ENCODE measurements at regions not wholly inside any gene's neighbourhood (a gene's known extent, or its start where the extent isn't known, plus 50 kb on each side); places are given as distances from the start of the nearest gene placed in this dataset.

DNA sequence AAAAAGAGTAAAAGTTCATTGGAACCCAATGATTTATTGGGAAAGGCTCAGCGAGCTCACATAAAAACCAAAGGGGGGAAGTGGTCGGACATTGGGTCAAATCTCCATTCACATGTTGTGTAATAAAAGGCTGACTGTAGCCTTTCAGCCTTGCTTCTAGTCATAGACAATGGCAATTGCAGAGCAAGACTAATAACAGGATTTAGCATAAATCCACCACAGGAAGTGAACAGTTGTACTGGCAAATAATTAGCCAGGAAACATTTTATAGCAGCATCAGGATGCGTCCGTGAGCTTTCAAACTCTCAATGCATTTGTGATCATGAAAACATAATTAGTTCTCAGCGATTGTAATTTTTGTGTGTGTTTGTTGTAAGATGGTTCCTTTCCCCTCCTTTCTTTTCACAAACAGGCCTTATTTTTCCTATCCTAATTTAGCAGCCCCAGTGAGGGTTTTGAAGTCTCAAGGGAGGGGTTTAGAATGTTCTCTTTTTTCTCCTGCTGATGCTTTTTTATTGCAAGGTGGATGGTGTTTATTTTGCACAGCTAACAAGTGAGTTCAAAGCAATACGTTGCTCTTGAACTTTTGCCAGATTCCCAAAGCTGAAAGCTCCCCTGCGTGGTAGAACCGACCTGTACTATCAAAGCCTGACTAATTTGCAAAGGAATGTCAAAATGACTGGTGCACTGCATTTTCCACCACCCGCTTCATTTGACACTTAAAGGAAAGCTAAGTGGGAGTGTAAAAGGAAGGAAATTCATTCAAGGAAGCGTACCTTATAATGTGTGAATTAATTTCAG is 105.6 kb downstream of the SPRY2 start:
- DNase-seq, result no peak

DNA sequence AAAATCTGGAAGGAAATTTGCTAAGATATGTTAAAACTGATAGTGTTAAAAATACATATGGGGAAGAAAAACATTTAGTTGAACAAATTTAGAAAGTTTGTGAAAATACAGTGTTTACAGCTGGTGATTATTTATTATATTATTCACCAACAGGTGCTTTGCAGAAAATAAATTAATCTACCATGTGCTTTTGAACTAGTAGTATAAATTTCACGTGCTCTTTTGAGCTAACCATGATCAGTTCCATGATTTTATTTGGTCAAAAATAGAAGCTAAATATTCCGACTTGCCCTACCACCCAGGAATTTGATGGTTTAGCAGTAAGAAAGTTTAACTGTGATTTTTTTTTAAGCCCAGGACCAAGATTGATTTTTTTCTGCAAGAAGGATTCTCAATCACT is 113.3 kb downstream of the SPRY2 start:
- DNase-seq, result no peak

DNA sequence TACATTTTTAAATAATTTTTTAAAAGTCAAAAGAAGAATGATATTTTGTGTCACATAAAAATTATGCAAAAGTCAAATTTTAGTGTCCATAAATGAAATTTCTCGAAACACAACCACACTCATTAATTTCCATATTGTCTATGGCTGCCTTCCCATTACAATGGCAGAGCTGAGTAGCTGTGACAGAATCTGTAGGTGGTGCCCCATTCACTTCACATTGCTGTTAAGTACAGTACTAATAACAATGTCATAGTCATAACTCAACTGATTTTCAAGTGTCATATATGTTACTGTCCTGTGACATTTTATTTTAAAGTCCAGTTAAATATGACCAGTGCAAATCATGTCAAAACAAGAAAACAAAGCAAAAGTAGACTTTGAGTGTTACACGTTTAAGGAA is 114.3 kb downstream of the SPRY2 start:
- no peak for DNase-seq

DNA sequence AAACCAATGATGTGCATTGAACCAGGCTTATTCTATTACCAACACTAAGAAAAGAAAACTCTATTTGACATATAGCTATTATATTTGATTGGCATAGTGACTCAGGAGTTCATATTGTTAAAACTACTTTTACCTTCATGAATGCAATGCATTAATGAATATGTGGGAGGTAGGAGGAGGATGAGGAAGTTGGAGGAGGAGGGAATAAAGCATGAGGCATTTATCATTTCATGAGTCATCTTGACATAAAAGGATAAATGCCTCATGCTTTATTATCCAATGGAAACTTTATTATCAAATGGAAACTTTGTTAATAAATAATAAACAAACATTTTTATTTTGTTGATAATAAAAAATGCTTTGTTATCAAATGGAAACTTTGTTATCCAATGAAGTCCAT is 116.5 kb downstream of the SPRY2 start:
- DNase-seq, result no peak

DNA sequence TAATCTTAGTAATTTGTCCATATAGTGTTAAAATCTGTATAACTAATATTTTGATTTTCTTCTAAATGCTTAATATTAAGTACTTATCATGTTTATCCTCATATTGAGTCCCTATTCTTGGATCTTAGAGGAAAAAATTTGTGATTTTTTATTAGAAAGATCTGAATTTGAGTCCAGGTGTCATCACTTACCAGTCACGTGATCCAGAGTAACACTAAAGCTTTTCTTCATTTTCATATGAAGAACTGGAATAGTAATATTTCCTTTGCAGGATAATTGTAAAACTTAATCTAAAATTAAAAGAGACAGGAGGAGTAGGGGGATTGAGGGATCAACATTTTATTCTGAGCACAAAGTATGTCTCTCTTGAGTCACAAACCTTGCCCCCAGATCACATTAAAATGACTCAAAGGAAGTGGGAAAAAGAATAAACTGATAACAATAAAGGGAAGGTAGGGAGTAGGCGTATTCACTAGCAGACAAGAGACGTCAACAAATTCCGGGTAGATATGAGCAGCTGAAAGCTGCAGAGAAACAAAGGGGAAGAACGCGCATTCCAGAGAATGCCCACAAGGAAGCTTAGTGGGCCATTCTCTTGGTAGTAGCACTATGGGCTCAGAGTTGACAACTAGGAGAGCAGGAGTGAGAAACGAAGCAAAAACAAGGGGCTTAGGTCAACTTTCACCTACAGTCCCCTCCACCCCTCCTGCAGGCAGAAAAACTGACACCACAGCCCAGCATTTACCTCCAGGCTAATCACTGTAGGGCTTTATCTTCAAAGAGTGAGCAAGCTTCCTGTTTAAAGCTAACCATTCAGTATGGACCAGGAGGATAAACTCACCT is 123.1 kb downstream of the SPRY2 start:
- DNase-seq, result no peak

DNA sequence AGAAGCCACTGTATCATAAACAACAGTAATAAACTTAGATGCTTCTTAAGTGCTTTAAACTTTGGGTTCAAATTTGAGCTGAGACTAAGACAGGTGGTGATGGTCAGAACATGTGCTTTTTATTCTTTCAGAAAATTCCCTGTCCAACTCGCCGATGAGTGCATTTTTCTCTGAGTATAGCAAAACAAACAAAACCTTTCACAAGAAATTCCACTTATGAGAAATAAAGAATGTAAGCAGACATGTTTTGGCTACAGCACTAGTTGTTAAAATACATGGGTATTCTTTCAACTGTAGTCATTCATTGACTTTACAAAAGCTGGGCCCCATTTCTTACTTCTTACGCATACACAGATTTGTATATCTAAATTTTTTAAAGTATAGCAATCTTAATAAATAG is 125.6 kb downstream of the SPRY2 start:
- no peak for DNase-seq

DNA sequence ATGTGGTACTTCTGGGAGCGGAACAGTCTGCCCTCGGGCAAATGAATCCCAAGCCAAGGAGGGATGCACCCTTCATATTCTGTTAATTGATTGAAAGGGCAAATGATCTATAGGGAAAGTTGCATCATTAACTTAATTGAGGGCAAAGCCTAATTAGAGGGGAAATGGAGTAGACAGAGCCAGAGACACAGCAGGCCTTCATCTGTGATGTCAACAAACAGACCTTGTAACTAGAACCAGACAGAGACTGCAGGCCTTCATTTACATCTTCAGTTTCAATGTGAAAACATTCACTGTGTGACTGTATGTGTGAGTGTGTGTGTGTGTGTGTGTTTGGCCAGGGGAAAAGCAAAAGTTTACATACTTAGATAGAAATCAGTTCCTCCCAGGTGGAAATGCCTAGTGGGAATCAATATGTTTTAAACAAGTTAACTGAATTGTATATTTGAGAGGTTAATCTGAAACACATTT is 126.4 kb downstream of the SPRY2 start:
- DNase-seq, result no peak

DNA sequence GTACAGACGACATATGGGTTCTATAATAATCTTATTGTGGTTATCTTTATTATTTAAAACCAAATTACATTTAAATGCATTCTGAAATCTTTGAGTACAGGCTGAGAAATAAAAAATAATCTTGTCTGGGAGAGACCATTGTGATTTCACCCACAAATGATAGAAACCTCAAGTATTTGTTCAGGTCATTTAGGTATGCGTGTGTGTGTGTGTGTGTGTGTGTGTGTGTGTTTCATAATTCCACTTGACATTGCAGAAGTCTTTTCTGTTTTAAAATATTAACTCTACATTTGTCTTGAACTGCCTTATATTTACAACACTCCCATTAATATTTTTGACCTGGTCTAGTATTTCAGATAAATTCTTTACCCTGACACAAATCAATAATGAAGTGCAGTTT is 126.9 kb downstream of the SPRY2 start:
- DNase-seq, result no peak

DNA sequence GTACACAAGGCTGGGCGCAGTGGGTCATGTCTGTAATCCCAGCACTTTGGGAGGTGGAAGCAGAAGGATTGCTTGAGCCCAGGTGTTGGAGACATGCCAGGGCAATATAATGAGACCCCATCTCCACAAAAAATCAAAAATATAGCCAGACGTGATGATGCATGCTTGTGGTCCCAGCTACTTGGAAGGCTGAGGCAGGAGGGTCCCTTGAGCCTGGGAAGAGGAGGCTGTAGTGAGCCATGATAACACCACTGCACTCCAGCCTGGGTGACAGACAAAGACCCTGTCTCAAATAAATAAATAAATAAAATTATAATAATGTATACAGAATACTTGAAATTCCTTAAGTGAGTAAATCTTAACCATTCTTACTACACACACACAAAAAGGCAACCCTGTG is 127.7 kb downstream of the SPRY2 start:
- no peak for DNase-seq

DNA sequence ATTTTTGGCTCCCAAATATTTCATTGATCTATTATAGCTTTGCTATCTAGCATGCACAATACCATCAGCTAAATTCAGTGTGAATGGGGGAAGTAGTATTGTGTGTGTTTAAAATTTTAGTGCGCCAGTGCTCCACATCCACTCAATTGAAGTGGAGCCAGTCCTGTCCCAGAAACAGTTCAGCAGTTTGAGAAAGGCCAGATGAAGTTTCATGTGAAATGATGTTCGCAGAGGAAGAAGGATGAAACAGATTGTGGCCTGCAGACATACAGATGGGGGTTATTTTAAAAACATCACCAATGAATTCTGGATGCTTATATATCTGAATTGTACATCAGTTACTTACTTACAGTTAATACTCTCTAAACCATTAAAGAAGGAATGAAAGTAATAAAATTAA is 129.4 kb downstream of the SPRY2 start:
- no peak for DNase-seq

DNA sequence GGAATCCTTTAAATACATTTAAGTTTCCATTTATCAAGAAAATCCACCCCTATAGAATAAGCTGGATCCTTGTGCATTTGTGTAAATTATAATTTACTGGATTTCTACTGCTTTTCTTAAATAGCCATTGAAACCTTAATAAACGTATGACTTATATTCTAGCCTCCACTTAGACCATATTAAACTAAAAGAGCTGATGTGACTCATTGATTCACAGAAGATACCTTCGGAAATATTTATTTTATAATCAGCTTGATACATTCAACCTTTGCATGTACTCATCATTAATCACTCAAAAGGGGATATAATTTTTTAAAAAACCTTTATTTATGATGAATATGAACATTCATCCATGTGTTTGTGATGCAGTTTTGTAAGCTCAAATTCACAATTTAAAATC is 136.3 kb downstream of the SPRY2 start:
- DNase-seq, result no peak

DNA sequence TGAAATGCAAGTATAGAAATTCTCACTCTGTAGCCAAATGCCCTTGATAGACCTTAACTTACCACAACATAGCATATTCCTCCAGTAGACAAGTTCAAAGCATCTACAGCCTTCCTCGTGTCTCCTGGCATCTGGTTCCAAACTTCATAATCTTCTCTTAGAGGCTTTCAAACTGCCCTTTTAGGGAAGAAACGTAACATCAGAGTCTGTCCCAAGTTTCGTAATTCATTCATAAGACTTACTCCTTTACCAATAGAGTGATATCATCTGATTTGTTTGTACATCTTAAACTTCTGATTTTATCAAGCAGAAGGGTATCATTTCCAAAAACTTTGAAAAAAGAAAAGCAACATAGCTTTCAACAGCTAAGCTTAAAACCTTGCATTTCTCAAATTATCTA is 137.4 kb downstream of the SPRY2 start:
- DNase-seq, result no peak

DNA sequence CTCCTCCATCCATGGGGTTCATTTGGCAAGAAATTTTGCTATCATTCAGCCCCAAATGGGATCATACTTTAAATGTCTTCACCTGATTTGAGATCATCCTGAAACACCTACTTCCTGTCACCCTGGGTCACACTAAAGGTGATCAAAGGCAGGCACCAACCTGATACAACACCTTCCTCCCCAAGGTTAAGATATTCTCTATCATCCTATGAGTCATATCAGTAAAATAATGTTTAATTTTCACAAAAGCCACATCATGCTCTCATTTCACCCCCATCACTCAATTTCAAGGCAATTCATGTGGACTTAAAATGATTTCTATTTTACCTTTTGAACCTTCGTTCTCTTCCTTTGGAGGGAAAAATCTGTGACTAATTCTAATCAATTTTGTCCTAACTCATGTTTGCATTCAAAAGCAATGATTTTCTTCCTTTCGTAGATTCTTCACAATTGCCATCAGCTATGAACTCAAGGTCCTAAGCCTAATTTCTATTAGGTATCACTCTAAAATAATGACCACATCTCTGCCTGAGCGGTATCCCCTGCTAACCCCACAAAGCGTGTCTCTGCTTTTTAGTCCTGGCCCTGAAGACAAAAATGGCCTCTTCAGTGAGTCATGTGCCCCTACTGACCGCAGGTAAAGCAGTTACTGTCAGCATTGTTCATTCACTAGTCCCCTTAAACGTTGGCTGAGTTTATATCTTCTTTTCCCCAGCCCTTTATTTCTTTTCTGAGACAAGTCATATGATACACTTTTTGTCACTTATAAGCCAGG is 139.0 kb downstream of the SPRY2 start:
- no peak for DNase-seq

DNA sequence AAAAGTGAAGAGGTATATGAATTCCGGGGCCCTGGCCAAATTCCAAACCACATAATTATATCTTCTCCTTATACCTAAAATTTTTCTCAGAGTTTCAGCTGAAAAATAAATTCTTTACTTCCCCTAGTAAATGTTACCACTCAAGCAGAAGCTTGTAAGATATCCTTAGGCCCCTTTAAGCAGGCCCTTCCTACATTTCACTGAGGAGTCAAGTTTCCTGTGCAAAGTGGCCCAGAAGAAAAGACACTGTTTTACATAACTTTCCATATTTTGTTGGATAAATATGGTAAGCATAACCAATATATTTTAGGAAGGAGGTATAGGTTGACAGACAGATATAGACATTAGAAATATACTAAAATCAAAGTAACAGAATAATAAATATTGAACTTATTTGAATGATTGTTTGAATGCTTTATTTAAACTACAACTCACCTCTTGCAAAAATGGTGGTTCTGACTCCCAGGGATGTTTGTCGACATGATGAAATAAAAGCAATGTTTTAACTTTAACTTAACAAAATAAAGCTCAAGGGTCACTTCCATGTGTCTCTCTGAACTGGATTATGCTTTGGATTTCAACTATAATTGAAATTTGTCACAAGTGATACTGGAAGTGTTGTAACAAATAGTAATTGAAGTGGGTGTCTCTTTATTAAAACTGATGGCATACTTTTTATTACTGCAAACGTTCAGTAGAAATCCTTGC is 141.2 kb downstream of the SPRY2 start:
- DNase-seq, result no peak

DNA sequence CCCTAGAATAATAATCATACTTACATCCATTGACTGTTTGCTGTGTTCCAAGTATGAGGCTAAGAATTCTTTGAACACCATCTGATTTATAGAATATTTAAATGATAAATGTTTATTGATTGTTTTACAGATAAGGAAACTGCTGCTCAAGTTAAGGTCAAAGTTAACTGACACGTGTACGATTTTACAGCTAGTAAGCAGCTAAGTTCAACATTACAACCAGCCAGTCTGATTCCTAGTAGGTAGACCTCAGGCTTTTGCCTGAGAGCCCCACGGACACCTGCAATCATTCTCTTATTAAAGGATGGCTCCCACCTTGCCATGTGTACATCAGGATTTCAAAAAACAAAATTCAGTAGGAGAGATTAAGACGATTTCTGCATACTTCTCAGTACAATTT is 141.9 kb downstream of the SPRY2 start:
- no peak for DNase-seq

DNA sequence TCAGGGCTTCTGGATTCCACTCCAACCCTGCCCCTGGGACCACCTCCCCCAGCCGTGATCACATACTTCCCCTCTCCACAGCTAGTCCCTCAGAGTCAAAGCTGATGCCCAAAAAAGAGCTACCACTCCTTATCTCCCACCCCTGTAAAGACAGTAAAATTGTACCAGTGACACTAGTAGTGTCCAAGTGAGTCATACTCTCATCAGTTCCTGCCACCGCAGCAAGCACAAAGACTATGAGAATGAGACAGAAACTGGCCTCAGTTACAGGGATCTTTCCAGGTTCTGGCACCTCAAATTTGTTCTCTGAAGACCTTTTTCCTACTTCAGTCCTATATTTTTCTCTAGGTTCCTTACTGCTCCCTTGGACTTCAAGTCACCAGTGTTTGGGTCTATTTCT is 144.2 kb downstream of the SPRY2 start:
- DNase-seq, result no peak

DNA sequence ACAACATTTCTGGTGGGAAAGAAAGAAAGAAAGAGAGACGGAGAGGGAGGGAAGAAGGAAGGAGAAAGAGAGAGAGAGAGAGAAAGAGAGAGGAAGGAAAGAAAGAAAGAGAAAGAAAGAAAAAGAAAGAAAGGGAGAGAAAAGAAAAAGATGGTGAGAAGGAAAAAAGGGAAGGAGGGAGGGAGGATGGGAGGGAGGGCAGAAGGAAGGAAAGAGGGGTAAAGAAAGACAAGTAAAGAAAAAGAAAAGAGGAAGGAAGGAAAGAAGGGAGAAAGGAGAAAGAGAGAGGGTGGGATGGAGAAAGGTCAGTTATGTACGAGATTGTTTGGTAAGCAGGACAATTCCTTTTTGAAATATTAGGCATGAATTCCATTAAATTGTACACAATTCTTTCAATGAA is 145.3 kb downstream of the SPRY2 start:
- DNase-seq, result no peak

DNA sequence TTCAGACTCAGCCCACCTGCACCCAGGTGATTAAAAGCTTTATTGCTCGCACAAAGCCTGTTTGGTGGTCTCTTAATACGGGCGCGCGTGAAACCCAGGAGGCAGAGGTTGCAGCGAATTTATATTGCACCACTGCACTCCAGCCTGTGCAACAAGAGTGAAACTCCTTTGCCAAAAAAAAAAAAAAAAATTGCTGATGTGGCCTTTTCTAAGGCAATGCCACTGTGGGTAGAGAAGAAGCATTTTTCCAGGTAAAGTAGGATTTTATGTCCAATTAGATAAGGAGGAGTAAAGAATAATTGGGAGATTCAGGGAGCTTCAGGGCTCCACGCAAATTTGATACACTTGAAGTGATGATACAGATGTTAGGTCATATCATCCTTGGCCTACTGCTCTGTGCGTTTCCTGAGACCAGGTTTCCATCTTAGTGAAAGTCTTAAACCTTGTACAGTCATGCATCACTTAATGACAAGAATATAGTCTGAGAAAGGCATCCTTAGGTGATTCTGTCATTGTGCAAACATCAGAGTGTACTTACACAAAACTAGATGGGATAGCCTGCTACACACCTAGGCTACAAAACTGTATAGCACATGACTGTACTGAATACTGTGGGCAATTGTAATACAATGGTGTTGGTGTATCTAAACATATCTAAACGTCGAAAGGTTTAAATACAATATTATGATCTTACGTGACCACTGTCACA is 150.9 kb downstream of the SPRY2 start:
- DNase-seq, result no peak

DNA sequence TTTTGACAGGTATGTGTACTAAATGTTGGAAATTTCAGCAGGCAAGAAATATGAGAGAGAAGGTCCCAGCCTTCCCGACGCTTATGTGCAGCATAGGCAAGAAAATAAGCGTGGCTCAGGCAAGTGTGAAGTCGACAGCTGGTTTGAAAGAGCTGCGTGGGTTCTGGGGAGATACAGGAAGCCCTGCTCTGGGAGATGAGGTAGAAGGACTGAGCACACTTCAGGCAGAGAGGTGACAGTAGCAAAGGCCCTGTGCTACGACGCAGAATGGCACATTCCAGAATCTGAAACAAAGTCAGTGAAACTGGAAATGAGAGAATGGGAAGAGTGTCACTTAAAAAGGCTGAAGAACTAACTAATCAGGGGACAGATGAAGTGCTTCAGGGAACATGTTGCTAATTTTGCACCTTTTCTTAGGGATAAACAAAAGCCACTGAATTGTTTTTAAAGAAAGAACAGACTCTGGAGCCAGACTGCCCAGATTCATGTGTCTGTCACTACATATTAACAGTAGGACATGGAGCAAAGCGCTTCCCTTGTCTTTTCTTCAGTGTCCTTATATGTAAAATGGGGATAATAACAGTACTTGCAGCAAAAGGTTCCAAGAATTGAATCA is 160.1 kb downstream of the SPRY2 start:
- DNase-seq, result no peak

DNA sequence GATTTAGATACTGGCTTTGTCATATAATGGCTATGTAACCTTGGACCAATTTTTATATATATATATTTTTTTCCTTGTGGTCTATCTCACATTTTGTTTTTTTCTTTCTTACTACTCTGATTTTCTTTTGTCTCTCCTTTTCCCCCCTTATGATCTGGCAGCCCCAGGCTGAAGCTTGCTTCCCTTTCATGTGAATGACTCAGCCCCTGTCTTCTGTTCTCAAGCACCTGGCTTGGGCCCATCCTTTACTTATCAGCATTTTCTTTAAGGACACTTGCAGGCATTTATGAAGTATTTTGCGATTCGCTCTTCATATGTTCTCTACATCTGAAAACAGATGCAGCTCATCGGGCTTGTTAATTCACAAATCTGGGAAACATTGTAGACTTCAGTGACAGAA is 163.6 kb downstream of the SPRY2 start:
- no peak for DNase-seq

DNA sequence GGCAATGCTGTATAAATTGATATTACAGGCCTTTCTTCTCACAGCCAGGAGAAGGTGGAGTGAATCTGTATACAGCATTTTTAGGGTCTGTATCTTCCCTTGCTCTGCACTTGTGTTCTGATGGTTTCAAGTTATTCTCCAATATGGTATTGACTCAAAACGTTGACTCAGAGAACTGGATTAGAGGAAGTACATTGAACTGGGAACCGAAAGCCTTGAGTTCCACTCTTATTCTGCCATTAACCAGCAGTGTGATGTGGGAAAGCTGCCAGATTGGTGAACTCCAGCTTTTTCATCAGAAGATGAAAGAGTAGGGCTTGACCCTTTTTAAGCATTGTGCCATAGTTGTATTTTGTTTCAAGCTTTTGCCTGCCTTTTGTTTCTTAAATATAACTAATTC is 167.7 kb downstream of the SPRY2 start:
- DNase-seq, result no peak

DNA sequence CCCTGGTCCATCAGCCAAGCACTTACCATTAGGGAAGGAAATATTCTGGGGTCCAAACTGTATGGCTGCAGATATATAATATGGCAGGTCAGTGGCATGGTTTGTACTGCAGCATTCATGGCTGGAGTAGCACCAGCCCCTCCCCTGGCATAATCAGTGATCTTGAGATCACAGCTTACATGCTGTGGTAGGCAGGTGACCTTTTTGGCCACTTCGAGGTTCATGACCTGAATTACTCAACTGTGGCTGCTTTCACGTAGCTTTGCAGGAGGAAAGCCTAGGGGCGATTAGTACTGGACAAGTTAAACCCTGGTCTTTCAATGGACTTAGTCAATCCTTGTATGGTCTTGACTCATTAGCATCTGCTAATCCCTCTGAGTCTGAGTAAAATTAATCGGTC is 169.8 kb downstream of the SPRY2 start:
- no peak for DNase-seq
